Heart left ventricle (tissue), 16 donors: ENCODE measurements at regions not wholly inside any gene's neighbourhood (a gene's known extent, or its start where the extent isn't known, plus 50 kb on each side); places are given as distances from the start of the nearest gene placed in this dataset.

Experiments
- ATAC-seq, 4 donors: fragments of 200-7000 bp; cut with Tn5 transposase; one replicate each; pipeline ENCODE4 v1.9.1; 2020 to 2022; ENCODE audit warnings: moderate library complexity in 4 of 4, mild to moderate bottlenecking in 3 of 4, moderate number of reproducible peaks in 1 of 4
- DNase-seq, 5 donors: peaks; one replicate each; pipeline ENCODE4 v3.0.0-alpha.2; 2020
- H3K27ac ChIP-seq, 12 donors: fragments of 200-600 bp; sonication (generic) in 4 of 12; one replicate each; pipeline versions ENCODE4 v1.5.0 to v1.8.0; 2016 to 2022; ENCODE audit warnings: mild to moderate bottlenecking in 2 of 12
- H3K27me3 ChIP-seq, 9 donors: fragments of 200-600 bp; sonication (generic) in 2 of 9; one replicate each; pipeline versions ENCODE4 v1.5.1 to v1.8.0; 2016 to 2022; ENCODE audit warnings: mild to moderate bottlenecking in 3 of 9
- H3K36me3 ChIP-seq, 9 donors: fragments of 200-600 bp; sonication (generic) in 2 of 9; one replicate each; pipeline versions ENCODE4 v1.5.0 to v1.8.0; 2018 to 2022; ENCODE audit warnings: mild to moderate bottlenecking in 2 of 9
- H3K4me1 ChIP-seq, 12 donors: fragments of 200-600 bp; sonication (generic) in 4 of 12; one replicate each; pipeline versions ENCODE4 v1.5.0 to v1.8.0; 2016 to 2022; ENCODE audit warnings: mild to moderate bottlenecking in 3 of 12
- H3K4me3 ChIP-seq, 12 donors: fragments of 200-600 bp; sonication (generic) in 4 of 12; one replicate each; pipeline versions ENCODE4 v1.5.0 to v1.8.0; 2017 to 2022; ENCODE audit warnings: mild to moderate bottlenecking in 9 of 12, moderate library complexity in 4 of 12
- H3K9me3 ChIP-seq, 12 donors: fragments of 200-600 bp; sonication (generic) in 4 of 12; one replicate each; pipeline versions ENCODE4 v1.5.0 to v1.8.0; 2016 to 2022; ENCODE audit warnings: mild to moderate bottlenecking in 1 of 12
- CTCF ChIP-seq, 12 donors: fragments of 200-600 bp; sonication (generic) in 4 of 12; IDR thresholded peaks; one replicate each; pipeline versions ENCODE4 v1.5.0 to v1.8.0; 2018 to 2022; ENCODE audit warnings: antibody characterized with exemption in 12 of 12, mild to moderate bottlenecking in 5 of 12
- POLR2A ChIP-seq, 2 donors: fragments of 450-650 bp; IDR thresholded peaks; one replicate each; pipeline ENCODE4 v1.6.1; 2017; ENCODE audit warnings: antibody characterized with exemption in 2 of 2, mild to moderate bottlenecking in 2 of 2, moderate library complexity in 2 of 2
- WGBS, 4 donors: extraction: QIAGEN DNeasy Blood & Tissue Kit in 2 of 4; methylation state at CpG; one replicate each; pipeline versions ENCODE4 v1.1.5 to v1.1.7; 2013 to 2018; 5-methylcytosine and 5-hydroxymethylcytosine counted together
- intact Hi-C, 10 donors: fragments of 100-400 bp; cut with DNase I; formaldehyde crosslinking; loops; one replicate each; pipeline versions ENCODE4 v1.11.1 to v1.14.2; 2022
- donor health status: ischemic (EF 13 %, LVEDD 7.1; RV severe dilation, severe dysfunction).
- donor health status: healthy with polysubstance abuse.
- donor health status: DM: no; HTN: yes; CAD: no.
- donor health status: DM: no; HTN: no; CAD: no.
- donor health status: ischemic (EF 25% LVEDD 6.9; RV normal size, moderate dysfunction).
- donor health status: ischemic (EF 25% LVEDD 5.7; RV mildly dilated, moderate dysfunction).
- donor health status: healthy.
- donor health status: DM: yes; HTN: yes; CAD: no.
- donor health status: ischemic (EF 35%, LVEDD 5.7; RV mildly dilated, moderate dysfunction).
- donor health status: nonischemic (EF 11% LVEDD 7.7; RV severe dilation, severe dysfunction).
- donor health status: DM: yes; HTN: yes; CAD: no.
- donor health status: PGD.
- donor health status: ischemic (EF 29% LVEDD 5.4; RV normal size, mild dysfunction).
- donor health status: nonischemic (EF 23%, LVEDD 6.1; RV moderate dilation, normal function).

- H3K9me3 ChIP-seq, result no peaks in the 10 kb centered on the region
- ATAC-seq (no peak), DNase-seq (no peak)
- H3K27me3 ChIP-seq, result no peaks in the 10 kb centered on the region
- WGBS, 4 donors, result 63 to 75% (median 70%) methylated on average over 5 of the region's 5 CpGs
- no peak overlapping the region for H3K4me3 ChIP-seq
- intact Hi-C loops, result no loop called here
- no peaks in the 10 kb centered on the region for H3K4me1 ChIP-seq
- H3K27ac ChIP-seq, result no peak overlapping the region
- H3K36me3 ChIP-seq, result no peaks in the 10 kb centered on the region
- peak in 5 of 12 donors; percentile 8 to 31 (median 13) for TF ChIP-seq CTCF (IDR thresholded peaks at IDR 0.05)
- no peak for TF ChIP-seq POLR2A (IDR thresholded peaks at IDR 0.05)
These were observed 499.0 kb downstream of the CPS1 start for GRCh38 chr2:211055438-211055837.

- no peak for DNase-seq
- H3K4me1 ChIP-seq, result no peaks in the 10 kb centered on the region
- peak overlapping the region in 1 of 12 donors; percentile 7 for H3K27ac ChIP-seq
- intact Hi-C loops, result no loop called here
- WGBS, 4 donors, result 53 to 62% (median 53%) methylated on average over 4 of the region's 4 CpGs
- no peaks in the 10 kb centered on the region for H3K9me3 ChIP-seq
- peak in 1 of 4 donors; percentile 30 for ATAC-seq
- no peak overlapping the region for H3K4me3 ChIP-seq
- H3K27me3 ChIP-seq, result no peaks in the 10 kb centered on the region
- TF ChIP-seq POLR2A (IDR thresholded peaks at IDR 0.05), result no peak
- no peak for TF ChIP-seq CTCF (IDR thresholded peaks at IDR 0.05)
- H3K36me3 ChIP-seq, result no peaks in the 10 kb centered on the region
These were observed 505.4 kb downstream of the CPS1 start for GRCh38 chr2:211061612-211062296.

- ATAC-seq, result no peak
- intact Hi-C loops, result no loop called here
- TF ChIP-seq POLR2A (IDR thresholded peaks at IDR 0.05), result no peak
- no peak for TF ChIP-seq CTCF (IDR thresholded peaks at IDR 0.05)
- Histone ChIP-seq H3K9me3 (no peaks in the 10 kb centered on the region), H3K36me3 (no peaks in the 10 kb centered on the region), H3K4me3 (no peak overlapping the region), H3K27me3 (no peaks in the 10 kb centered on the region), H3K27ac (no peak overlapping the region), H3K4me1 (no peaks in the 10 kb centered on the region)
- 62 to 87% (median 65%) methylated on average over 5 of the region's 5 CpGs for WGBS, 4 donors
- no peak for DNase-seq
These were observed 505.9 kb downstream of the CPS1 start for GRCh38 chr2:211062297-211062612.

GRCh38 chr2:211067029-211067428, 510.6 kb downstream of the CPS1 start:
- DNase-seq (no peak), ATAC-seq (no peak)
- H3K9me3 ChIP-seq, result no peaks in the 10 kb centered on the region
- no peak overlapping the region for H3K27ac ChIP-seq
- no peak for TF ChIP-seq CTCF (IDR thresholded peaks at IDR 0.05)
- TF ChIP-seq POLR2A (IDR thresholded peaks at IDR 0.05), result no peak
- no peaks in the 10 kb centered on the region for H3K27me3 ChIP-seq
- intact Hi-C loops, result no loop called here
- WGBS, 4 donors, result 92 to 97% (median 94%) methylated on average over 5 of the region's 5 CpGs
- no peaks in the 10 kb centered on the region for H3K4me1 ChIP-seq
- no peak overlapping the region for H3K4me3 ChIP-seq
- H3K36me3 ChIP-seq, result no peaks in the 10 kb centered on the region
